Activated CD8-positive, alpha-beta memory T cell treated with anti-CD3 and anti-CD28 coated beads, Interleukin-2, amount 50 U/mL, for 48 hours (primary cell): ENCODE measurements at regions not wholly inside any gene's neighbourhood (a gene's known extent, or its start where the extent isn't known, plus 50 kb on each side); places are given as distances from the start of the nearest gene placed in this dataset.

Experiments
- DNase-seq: peaks from one replicate; pipeline ENCODE4 v3.0.0-alpha.2; 2020

GRCh38 chr1:185427776-185428175, 110.7 kb upstream of the IVNS1ABP start:
- no peak for DNase-seq

GRCh38 chr1:185427264-185427663, 110.2 kb upstream of the IVNS1ABP start:
- no peak for DNase-seq

- DNase-seq, result no peak
These were observed 109.8 kb upstream of the IVNS1ABP start for GRCh38 chr1:185426848-185427247.

GRCh38 chr1:185425163-185425562, 108.1 kb upstream of the IVNS1ABP start:
- DNase-seq, result no peak

GRCh38 chr1:185421485-185422107, 104.6 kb upstream of the IVNS1ABP start:
- no peak for DNase-seq

- DNase-seq, result no peak
These were observed 103.6 kb upstream of the IVNS1ABP start for GRCh38 chr1:185420588-185421081.

GRCh38 chr1:185419718-185420117, 102.7 kb upstream of the IVNS1ABP start:
- DNase-seq, result no peak

- DNase-seq, result no peak
These were observed 101.4 kb upstream of the IVNS1ABP start for GRCh38 chr1:185418472-185418871.

GRCh38 chr1:185412385-185413087, 95.5 kb upstream of the IVNS1ABP start:
- no peak for DNase-seq

- no peak for DNase-seq
These were observed 92.9 kb upstream of the IVNS1ABP start for GRCh38 chr1:185409763-185410528.

- no peak for DNase-seq
These were observed 92.3 kb upstream of the IVNS1ABP start for GRCh38 chr1:185409345-185409744.

- no peak for DNase-seq
These were observed 91.7 kb upstream of the IVNS1ABP start for GRCh38 chr1:185408700-185409270.

- no peak for DNase-seq
These were observed 89.6 kb upstream of the IVNS1ABP start for GRCh38 chr1:185406691-185407009.

- no peak for DNase-seq
These were observed 89.1 kb upstream of the IVNS1ABP start for GRCh38 chr1:185406006-185406690.

- DNase-seq, result no peak
These were observed 88.0 kb upstream of the IVNS1ABP start for GRCh38 chr1:185404907-185405568.

- DNase-seq, result no peak
These were observed 87.2 kb upstream of the IVNS1ABP start for GRCh38 chr1:185404291-185404690.

GRCh38 chr1:185402930-185403329, 85.9 kb upstream of the IVNS1ABP start:
- DNase-seq, result no peak

- DNase-seq, result no peak
These were observed 84.0 kb upstream of the IVNS1ABP start for GRCh38 chr1:185401019-185401418.

- DNase-seq, result no peak
These were observed 83.0 kb upstream of the IVNS1ABP start for GRCh38 chr1:185400052-185400451.

- DNase-seq, result no peak
These were observed 81.6 kb upstream of the IVNS1ABP start for GRCh38 chr1:185398599-185398998.

- DNase-seq, result no peak
These were observed 81.0 kb upstream of the IVNS1ABP start for GRCh38 chr1:185398022-185398421.

- no peak for DNase-seq
These were observed 80.1 kb upstream of the IVNS1ABP start for GRCh38 chr1:185397183-185397582.
